ENCODE measurements at regions not wholly inside any gene's neighbourhood (a gene's known extent, or its start where the extent isn't known, plus 50 kb on each side); places are given as distances from the start of the nearest gene placed in this dataset.
"Not testable (repeated sequence)": the region's sequence is repeated elsewhere in the genome, so short reads cannot be mapped to it uniquely, and the experiment has no call there.

DNA sequence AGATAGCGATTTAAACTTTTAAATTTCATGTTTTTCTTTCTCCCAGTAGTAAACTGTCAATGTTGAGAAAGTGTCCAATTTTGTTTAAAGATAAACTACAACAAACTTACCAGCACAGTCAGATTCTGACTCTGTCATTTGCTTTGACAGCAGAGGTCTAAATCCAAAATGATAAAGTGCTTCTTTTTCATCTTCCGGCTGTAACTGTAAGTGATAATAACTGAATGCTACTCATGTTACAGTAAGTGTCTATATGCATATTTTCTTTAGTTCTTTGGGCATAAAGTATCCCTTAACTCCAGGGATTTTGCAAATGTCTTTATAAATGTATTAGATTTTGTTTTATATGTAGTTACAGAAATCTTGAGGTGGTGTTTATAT, 610.4 kb downstream of the RFPL4B start:
- no peak overlapping the region for H3K27ac ChIP-seq (ENCODE audit: low read depth, low read length)
- WGBS, 3 donors: 82 to 90% (median 88%) methylated on average over 2 of the region's 2 CpGs

- H3K27ac ChIP-seq (ENCODE audit: low read depth, low read length): not testable (repeated sequence)
- 91 to 94% (median 94%) methylated on average over 3 of the region's 3 CpGs for whole genome bisulfite sequencing, 3 donors
These were observed 613.0 kb downstream of the RFPL4B start for GRCh38 chr6:112960130-112960529.

GRCh38 chr6:112967974-112968373, 620.8 kb downstream of the RFPL4B start:
- no peak overlapping the region for H3K27ac ChIP-seq (ENCODE audit: low read depth, low read length)
- WGBS, 3 donors: 90 to 96% (median 95%) methylated on average over 1 of the region's 1 CpG

DNA sequence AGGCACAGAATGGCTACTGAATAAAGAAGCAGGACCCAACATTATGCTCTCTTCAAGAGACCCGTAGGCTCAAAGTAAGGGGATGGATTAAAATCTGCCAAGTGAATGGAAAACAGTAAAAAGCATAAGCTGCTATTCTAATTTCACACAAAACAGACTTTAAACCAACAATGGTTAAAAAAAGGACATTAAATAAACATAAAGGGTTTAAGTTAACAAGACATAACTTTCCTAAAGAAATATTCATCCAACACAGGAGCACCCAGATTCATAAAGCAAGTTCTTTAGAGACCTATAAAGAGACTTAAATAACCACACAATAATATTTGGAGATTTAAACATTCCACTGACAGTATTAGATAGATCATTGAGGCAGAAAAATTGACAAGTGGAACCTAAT, 624.5 kb downstream of the RFPL4B start:
- no peak overlapping the region for H3K27ac ChIP-seq (ENCODE audit: low read depth, low read length)
- 88 to 97% (median 93%) methylated on average over 1 of the region's 1 CpG for WGBS, 3 donors

GRCh38 chr6:112974931-112975330, 627.8 kb downstream of the RFPL4B start:
- WGBS, 3 donors: 77 to 95% (median 93%) methylated on average over 4 of the region's 4 CpGs

DNA sequence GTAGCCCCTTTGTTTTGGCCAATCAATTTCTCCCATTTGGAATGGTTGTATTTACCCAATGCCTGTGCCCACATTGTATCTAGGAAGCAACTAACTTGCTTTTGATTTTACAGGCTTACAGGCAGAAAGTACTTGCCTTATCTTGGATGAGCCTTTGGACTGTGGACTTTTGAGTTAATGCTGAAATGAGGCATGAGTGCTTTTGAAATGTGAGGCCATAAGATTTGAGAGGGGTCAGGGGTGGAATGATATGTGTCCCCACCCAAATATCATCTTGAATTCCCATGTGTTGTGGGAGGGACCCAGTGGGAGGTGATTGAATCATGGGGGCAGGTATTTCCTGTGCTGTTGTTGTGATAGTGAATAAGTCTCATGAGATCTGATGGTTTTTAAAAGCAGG, 629.4 kb downstream of the RFPL4B start:
- not testable (repeated sequence) for H3K27ac ChIP-seq (ENCODE audit: low read depth, low read length)

More at GRCh38 chr6:112974931-112975330, 627.8 kb downstream of the RFPL4B start:
- not testable (repeated sequence) for H3K27ac ChIP-seq (ENCODE audit: low read depth, low read length)

DNA sequence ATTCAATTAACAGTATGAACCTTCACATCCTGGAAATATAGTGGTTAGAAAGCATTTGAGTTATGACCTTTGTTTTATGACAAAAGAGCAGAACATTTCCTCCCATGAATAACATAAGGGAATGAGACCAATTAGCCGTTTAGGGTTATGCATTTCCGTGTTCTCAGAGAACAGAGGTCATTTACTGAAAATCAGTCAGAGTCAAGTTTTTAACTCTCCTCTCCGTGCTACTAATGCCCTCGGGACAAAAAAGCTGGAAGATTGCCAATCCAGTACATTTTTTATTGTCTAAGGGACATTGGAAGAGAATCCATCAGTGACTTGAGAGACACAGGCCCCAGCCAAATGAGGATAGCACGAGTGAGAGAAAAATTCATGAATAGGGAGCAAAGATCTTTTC, 632.7 kb downstream of the RFPL4B start:
- no peak overlapping the region for H3K27ac ChIP-seq (ENCODE audit: low read depth, low read length)
- 36 to 50% (median 38%) methylated on average over 5 of the region's 5 CpGs for WGBS, 3 donors

GRCh38 chr6:112980676-112981075, 633.5 kb downstream of the RFPL4B start:
- no peak overlapping the region for H3K27ac ChIP-seq (ENCODE audit: low read depth, low read length)
- 85 to 90% (median 88%) methylated on average over 3 of the region's 3 CpGs for WGBS, 3 donors

- no peak overlapping the region for H3K27ac ChIP-seq (ENCODE audit: low read depth, low read length)
- 62 to 82% (median 71%) methylated on average over 1 of the region's 1 CpG for WGBS, 3 donors
These were observed 636.7 kb downstream of the RFPL4B start for GRCh38 chr6:112983713-112984261.

DNA sequence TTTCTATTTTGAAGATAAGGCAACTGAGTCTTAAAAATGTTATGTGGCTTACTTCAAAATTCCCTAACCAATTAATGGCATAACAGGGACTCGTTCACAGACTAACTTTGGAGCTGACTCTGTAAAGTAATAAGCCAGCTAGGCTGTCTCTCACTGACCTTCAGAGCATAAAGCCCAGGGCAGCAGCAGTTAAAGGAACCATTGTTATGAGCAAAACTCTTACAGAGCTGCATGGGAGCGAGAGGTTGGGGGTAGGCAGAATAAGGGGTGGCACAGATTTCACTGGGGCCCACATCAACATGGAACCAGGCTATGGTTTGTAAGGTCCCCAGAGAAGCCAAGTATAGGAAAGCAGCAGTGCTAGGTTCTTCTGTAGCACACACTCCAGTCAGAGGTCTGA, 637.8 kb downstream of the RFPL4B start:
- no peak overlapping the region for H3K27ac ChIP-seq (ENCODE audit: low read depth, low read length)
- 62 to 95% (median 89%) methylated on average over 2 of the region's 2 CpGs for whole genome bisulfite sequencing, 3 donors

GRCh38 chr6:112986321-112986720, 639.2 kb downstream of the RFPL4B start:
- H3K27ac ChIP-seq (ENCODE audit: low read depth, low read length): no peak overlapping the region
- WGBS, 3 donors: 73 to 76% (median 74%) methylated on average over 2 of the region's 2 CpGs

GRCh38 chr6:112988748-112989147, 641.6 kb downstream of the RFPL4B start:
- WGBS, 3 donors: 94 to 98% (median 97%) methylated on average over 1 of the region's 1 CpG
- H3K27ac ChIP-seq (ENCODE audit: low read depth, low read length): no peak overlapping the region

DNA sequence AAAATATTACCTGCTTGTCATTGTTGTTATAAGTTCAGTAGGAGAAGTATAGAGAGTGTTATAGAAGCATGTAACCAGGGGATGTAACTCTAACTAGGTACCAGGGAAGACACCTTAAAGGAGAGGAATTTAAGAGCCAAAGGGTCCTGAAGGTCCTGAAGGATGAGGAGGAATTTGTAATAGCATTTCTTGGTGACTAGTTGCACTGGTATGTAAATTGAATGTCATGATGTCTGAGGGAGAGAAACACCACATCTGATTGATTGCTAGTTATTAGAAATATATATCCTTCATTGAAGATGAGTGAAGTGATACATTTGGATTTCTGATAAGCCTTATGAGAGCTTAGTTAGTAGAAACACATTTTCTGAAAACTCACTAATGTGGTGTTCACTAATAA, 643.8 kb downstream of the RFPL4B start:
- H3K27ac ChIP-seq (ENCODE audit: low read depth, low read length): no peak overlapping the region

GRCh38 chr6:112991912-112992311, 644.8 kb downstream of the RFPL4B start:
- no peak overlapping the region for H3K27ac ChIP-seq (ENCODE audit: low read depth, low read length)
- WGBS, 3 donors: 92 to 98% (median 98%) methylated on average over 4 of the region's 4 CpGs

GRCh38 chr6:112997421-112998085, 650.4 kb downstream of the RFPL4B start:
- 91 to 93% (median 92%) methylated on average over 3 of the region's 3 CpGs for WGBS, 3 donors
- no peak overlapping the region for H3K27ac ChIP-seq (ENCODE audit: low read depth, low read length)

DNA sequence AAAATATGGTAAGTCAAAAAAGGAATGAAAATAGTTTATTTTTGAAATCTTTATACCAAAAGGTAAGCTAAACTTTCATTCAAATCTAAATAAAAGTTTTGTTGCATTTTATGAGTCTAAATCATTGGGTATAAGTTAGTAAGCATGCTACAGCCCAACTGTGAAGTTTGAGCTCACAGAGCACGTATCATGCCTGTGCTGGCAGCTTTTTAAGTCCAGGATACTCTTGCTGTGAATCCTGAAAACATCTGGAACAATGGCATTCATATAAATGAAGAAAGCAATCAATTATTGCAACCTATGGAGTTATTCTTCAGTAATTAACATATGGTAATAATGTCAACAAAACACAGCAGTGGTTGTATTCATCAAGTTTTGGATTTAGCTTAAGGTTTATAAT, 656.9 kb downstream of the RFPL4B start:
- H3K27ac ChIP-seq (ENCODE audit: low read depth, low read length): no peak overlapping the region
- WGBS, 3 donors: 92 to 94% (median 93%) methylated on average over 1 of the region's 1 CpG

DNA sequence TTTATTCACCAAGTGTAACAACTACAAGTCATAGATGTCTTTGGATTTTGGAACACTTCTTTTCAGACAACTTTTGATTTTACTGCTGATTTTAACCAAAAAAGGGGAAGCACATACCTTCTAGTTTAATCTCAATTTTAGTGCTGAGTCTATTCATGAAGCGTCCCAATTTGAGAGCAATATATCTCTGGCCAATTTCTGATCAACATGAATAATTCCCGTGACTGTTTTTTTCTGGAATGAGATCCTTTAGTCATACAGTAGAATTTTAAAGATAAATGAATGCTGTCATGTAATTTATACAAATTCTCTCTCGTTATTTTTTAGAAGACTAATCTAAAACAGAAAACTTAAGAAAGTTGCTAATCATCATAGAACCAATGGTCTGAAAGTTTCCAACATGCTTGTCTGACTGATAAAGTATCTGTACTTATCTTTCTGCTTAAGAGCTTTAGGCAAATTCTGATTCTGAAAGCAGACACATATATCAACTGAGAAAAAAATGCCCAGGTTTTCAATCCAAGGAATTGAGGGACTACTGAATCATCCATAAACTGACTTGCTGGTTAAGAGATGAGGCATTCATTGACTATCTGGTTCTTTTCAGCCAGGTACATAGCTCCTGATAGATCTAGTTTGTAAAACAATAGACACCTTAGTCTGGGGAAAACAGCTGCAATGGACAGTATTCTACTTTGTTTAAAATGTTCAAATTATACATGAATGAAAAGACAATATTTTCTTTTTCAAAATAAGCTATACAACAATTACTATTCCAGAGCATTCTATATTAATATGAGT, 657.5 kb downstream of the RFPL4B start:
- no peak overlapping the region for H3K27ac ChIP-seq (ENCODE audit: low read depth, low read length)
- WGBS, 3 donors: 63 to 73% (median 67%) methylated on average over 3 of the region's 3 CpGs

DNA sequence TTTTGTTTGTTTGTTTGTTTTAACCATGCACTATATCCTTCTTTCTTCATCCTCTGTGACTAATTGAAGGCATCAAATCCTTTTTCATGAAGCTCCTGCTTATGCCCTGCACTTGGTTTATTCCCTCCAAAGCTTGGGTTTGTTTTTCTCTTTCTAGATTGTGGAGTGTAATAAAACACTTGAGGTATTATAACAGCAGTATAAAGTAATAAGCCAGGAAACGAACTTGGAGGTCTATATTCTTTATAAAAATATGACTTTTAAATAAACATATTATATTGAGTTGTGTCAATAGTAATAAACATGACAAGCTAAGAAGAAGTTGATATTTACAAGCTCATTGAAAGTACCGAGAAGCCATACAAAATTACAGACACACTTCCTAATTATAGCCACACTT, 659.4 kb downstream of the RFPL4B start:
- 78 to 88% (median 84%) methylated on average over 2 of the region's 2 CpGs for WGBS, 3 donors

DNA sequence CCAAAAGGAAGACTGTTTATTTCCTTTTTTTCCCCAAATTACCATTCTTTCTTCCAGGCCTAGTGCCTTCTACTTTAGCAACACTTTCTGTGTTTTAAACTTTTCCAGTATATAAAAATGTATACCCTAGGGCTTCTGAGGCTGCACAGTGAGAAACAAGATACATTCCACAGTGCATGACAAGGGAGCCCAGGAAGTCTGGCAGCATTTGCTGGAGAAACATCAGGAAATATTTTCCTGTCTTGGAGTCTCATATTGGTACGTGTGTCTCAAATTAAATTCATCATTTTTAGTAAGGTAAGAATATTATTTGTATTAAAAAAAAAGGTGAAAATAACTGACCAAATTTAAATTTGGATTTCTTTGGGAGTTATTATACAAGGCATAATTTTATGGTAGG, 662.6 kb downstream of the RFPL4B start:
- H3K27ac ChIP-seq (ENCODE audit: low read depth, low read length): no peak overlapping the region
- WGBS, 3 donors: 55 to 74% (median 59%) methylated on average over 1 of the region's 1 CpG

More for the DNA sequence above, 659.4 kb downstream of the RFPL4B start:
- H3K27ac ChIP-seq (ENCODE audit: low read depth, low read length): no peak overlapping the region

Measured in adipose tissue (tissue), 3 donors.